ENCODE measurements at regions not wholly inside any gene's neighbourhood (a gene's known extent, or its start where the extent isn't known, plus 50 kb on each side); places are given as distances from the start of the nearest gene placed in this dataset.

DNA sequence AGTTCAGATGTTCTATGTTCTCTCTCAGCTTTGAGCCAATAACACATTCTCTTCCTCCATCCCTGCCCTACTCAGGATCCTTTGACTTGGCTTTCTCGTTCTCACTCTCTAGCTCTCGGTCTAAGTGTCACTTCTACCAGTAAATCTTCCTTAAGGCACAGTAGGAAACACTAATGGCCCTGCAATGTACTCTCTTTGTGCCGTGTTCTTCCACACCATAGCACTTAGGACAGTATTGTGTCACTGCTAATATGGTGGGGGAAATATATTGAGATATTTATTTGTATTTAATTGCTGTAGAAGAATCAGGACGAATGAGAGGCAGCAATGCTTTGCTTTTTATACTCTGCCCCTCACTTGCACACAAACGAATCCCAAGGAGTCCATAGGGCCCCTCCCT is 493.1 kb downstream of the SHISA9 start:
- DNase-seq = no peak

DNA sequence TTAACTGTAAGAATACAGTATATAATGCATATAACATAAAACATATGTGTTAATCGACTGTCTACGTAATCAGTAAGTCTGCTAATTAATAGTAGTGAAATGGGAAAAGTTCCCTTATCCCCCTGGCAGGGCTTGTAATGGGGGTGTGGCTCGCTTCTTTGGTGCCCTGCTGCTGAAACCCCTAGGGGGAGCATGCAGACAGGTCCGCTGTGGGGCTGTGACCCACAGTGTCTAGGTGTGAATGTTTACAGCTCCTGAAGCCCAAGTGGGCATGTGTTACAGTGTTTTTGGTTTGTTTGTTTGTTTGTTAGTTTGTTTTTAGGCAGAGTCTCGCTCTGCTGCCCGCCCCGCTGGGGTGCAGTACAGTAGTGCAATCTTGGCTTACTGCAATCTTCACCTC is 495.7 kb downstream of the SHISA9 start:
- DNase-seq = no peak

DNA sequence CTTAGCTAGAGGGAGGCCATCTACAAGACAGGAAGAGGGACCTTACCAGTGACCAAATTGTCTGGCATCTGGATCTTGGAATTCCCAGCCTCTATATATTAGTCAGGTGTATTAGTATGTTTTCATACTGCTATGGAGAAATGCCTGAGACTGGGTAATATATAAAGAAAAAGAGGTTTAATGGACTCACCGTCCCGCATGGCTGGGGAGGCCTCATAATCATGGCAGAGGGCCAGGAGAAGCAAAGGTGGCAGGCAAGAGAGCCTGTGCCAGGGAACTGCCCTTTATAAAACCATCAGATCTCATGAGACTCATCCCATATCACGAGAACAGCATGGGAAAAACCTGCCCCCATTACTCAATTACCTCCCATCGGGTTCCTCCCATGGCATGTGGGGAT is 500.2 kb downstream of the SHISA9 start:
- DNase-seq = no peak

DNA sequence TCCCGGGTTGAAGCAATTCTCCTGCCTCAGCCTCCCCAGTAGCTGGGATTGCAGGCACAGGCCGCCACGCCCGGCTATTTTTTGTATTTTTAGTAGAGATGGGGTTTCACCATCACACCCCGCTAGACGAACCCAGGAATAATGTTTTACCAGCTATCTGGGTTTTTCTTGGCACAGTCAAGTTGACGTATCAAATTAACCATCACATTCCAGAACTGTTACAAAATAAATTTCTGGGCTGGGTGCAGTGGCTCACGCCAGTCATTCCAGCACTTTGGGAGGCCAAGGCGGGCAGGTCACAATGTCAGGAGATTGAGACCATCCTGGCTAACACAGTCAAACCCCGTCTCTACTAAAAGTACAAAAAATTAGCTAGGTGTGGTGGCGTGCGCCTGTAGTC is 501.2 kb downstream of the SHISA9 start:
- no peak for DNase-seq

DNA sequence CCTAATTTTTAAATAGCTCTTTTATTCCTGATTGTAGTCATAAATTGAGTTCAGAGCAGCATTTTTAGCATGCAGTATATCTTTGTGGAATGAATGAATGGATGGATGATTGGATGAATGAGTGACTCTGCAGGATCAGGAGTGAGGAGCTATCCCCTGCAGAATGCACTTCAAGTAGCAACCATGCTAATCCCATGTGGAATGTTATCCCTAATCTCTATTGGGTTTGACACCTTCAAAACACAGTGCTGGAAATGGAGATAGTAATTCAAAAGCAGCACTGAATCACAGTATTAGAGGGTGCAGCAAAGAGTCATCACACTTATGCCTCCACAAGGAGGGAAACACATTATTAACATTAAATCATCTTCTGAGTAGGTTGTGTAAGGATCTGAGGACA is 501.9 kb downstream of the SHISA9 start:
- DNase-seq = no peak

GRCh38 chr16:13414154-13414553 is 505.8 kb upstream of the ERCC4 start:
- no peak for DNase-seq

DNA sequence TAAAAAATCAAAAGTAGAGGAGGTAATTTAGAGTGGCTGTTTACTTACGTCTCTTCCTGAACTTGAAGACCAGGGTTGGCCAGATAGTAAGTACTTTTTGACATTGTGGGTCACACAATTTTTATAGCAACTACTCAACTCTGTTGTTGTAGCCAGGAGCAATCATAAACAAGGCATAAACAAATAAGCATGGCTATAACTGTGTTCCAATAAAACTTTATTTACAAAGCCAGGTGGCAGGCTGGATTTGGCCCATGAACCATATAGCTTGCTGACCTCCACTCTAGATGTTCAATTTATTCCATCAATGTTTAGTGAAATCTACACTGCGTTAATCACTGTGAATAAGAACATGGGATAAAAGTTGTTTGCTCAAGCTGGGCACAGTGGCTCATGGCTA is 500.4 kb upstream of the ERCC4 start:
- no peak for DNase-seq

- DNase-seq = no peak
These were observed 498.2 kb upstream of the ERCC4 start for GRCh38 chr16:13421726-13422125.

GRCh38 chr16:13425836-13426235 is 494.1 kb upstream of the ERCC4 start:
- no peak for DNase-seq

GRCh38 chr16:13426269-13426668 is 493.7 kb upstream of the ERCC4 start:
- no peak for DNase-seq

- DNase-seq = no peak
These were observed 493.2 kb upstream of the ERCC4 start for GRCh38 chr16:13426736-13427135.

GRCh38 chr16:13427943-13428342 is 492.0 kb upstream of the ERCC4 start:
- no peak for DNase-seq

GRCh38 chr16:13429416-13429815 is 490.5 kb upstream of the ERCC4 start:
- no peak for DNase-seq

GRCh38 chr16:13435415-13435814 is 484.5 kb upstream of the ERCC4 start:
- no peak for DNase-seq

- no peak for DNase-seq
These were observed 484.0 kb upstream of the ERCC4 start for GRCh38 chr16:13435873-13436474.

- DNase-seq = no peak
These were observed 483.1 kb upstream of the ERCC4 start for GRCh38 chr16:13436641-13437412.

- no peak for DNase-seq
These were observed 482.6 kb upstream of the ERCC4 start for GRCh38 chr16:13437413-13437795.

GRCh38 chr16:13438064-13438463 is 481.9 kb upstream of the ERCC4 start:
- DNase-seq = no peak

- no peak for DNase-seq
These were observed 480.2 kb upstream of the ERCC4 start for GRCh38 chr16:13439766-13440165.

GRCh38 chr16:13441675-13442074 is 478.3 kb upstream of the ERCC4 start:
- DNase-seq = no peak

DNA sequence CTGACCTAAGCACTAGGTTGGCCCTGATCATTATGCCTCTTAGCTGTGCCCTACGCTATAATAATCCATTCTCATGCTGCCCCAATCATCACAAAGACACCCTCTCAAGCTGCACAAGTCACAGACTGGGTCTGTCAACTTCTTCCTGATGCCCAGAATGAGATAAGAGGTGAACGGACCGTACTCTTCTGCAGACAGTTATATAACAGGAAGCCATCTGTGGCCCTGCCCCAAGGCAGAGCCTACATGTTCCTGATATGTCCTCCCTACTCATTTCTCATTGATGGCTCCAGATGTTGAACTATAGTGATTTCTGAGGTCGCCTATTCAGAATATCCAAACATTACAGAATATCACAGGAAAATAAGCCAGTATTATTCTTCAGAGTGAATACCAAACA is 471.6 kb upstream of the ERCC4 start:
- DNase-seq = no peak

GRCh38 chr16:13453325-13453724 is 466.6 kb upstream of the ERCC4 start:
- no peak for DNase-seq

DNA sequence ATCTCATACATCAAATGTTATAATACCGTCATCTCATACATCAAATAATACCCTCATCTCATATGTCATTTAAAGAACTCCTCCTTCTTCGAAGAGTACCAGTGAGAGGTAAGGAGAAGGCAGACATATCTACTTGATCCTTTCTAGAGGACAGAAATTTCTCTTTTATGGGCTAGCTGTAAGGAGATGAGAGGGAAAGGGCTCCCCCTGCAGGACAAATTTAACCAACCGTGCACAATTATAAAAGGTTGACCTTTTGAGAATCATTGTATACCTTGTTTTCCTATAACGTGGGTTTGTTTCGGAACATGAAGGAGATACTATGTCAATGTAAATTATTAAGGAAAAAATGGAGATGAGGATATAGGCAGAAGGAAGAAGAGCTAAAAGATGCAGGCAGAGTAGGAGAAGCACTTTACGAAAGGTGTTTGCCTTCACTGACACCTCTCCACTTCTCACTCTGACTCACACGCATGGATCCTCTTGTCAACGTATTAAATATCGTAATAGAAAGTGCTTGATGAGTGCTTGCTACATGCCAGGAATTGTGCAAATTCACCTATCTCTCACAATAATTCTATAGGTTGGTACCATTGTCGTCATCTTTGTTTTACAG is 465.9 kb upstream of the ERCC4 start:
- no peak for DNase-seq

DNA sequence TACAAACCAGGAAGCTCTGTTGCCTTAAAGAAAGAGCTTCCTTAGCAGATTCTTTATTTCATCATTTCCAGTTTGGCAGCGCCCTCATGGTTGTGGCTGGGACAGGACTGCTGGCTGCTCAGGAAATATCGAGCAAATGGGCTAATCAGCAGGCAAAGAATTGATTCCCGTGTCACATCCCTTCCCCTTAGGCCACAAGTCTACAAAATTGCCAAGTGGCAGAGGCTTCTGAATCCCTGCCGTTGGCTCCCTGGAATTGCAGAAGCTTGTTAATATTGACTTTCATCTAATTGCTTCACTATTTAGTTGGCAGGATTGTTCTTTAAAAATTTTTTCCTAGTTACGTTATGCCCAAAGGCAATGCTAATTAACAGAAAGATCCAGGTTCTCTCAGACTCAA is 456.3 kb upstream of the ERCC4 start:
- DNase-seq = no peak

Measured in effector CD8-positive, alpha-beta T cell (primary cell).